Caco-2 (cell line): ENCODE measurements at regions not wholly inside any gene's neighbourhood (a gene's known extent, or its start where the extent isn't known, plus 50 kb on each side); places are given as distances from the start of the nearest gene placed in this dataset.

Source experiments
- BruUV-seq: library from RNA; stranded (reverse); fragments of 400-500 nt; replicated peaks from 2 replicates; lab custom pipeline; 2021; lab: Mats Ljungman, UMichigan
- CTCF ChIA-PET: fragments of 300-600 bp; sonication (Branson Sonifier 250); formaldehyde crosslinking; loops from one replicate; lab custom pipeline; 2022; ENCODE audit warnings: antibody characterized with exemption; lab: Charles Lee
- POLR2A ChIA-PET: fragments of 300-600 bp; sonication (Branson Sonifier 250); formaldehyde crosslinking; loops from one replicate; lab custom pipeline; 2022; ENCODE audit warnings: antibody characterized with exemption; lab: Charles Lee
- DNase-seq, 2 experiments: peaks; one replicate each; pipeline versions ENCODE4 v3.0.0 to v3.0.0-alpha.2; 2020 to 2022
- H3K27me3 ChIP-seq: replicated peaks from 2 replicates; pipeline ENCODE4 v1.6.0; 2011; ENCODE audit warnings: low read length; ENCODE audit not compliant: control insufficient read depth, insufficient read depth
- H3K36me3 ChIP-seq: 2 replicates; pipeline ENCODE4 v1.5.1; 2011; ENCODE audit warnings: low read length; ENCODE audit not compliant: control insufficient read depth, insufficient read depth
- H3K4me1 ChIP-seq: fragments of 250-450 bp; sonication (Bioruptor Pico); 2 replicates; pipeline ENCODE4 v1.5.1; 2020; ENCODE audit warnings: mild to moderate bottlenecking
- H3K4me3 ChIP-seq: 2 replicates; pipeline ENCODE4 v1.5.1; 2011; ENCODE audit warnings: low read depth, mild to moderate bottlenecking, control low read depth, low read length
- H3K9me3 ChIP-seq: fragments of 250-450 bp; sonication (Bioruptor Pico); 2 replicates; pipeline ENCODE4 v1.5.1; 2020; ENCODE audit warnings: mild to moderate bottlenecking, moderate library complexity
- H3K27ac Mint-ChIP-seq: one replicate; pipeline ENCODE4 v1.8.0; 2022; ENCODE audit warnings: mixed read lengths; ENCODE audit not compliant: unreplicated experiment
- H3K27me3 Mint-ChIP-seq: one replicate; pipeline ENCODE4 v1.8.0; 2022; ENCODE audit warnings: mixed read lengths; ENCODE audit not compliant: insufficient read depth, unreplicated experiment
- H3K36me3 Mint-ChIP-seq: one replicate; pipeline ENCODE4 v1.8.0; 2022; ENCODE audit warnings: mild to moderate bottlenecking, mixed read lengths; ENCODE audit not compliant: insufficient read depth, unreplicated experiment
- H3K4me1 Mint-ChIP-seq: one replicate; pipeline ENCODE4 v1.8.0; 2022; ENCODE audit warnings: low read depth, mixed read lengths; ENCODE audit not compliant: unreplicated experiment
- H3K4me3 Mint-ChIP-seq: one replicate; pipeline ENCODE4 v1.8.0; 2022; ENCODE audit warnings: mild to moderate bottlenecking, moderate library complexity, mixed read lengths; ENCODE audit not compliant: unreplicated experiment
- H3K9me3 Mint-ChIP-seq: one replicate; pipeline ENCODE4 v1.8.0; 2022; ENCODE audit warnings: mixed read lengths; ENCODE audit not compliant: unreplicated experiment
- intact Hi-C: fragments of 100-400 bp; cut with micrococcal nuclease; formaldehyde crosslinking; loops from one replicate; pipeline ENCODE4 v1.10.0; 2022; ENCODE audit not compliant: unreplicated experiment
- TF ChIP-seq, protein P1 (sequence below), 2 experiments: fragments of 200-600 bp in 1 of 2; IDR thresholded peaks; 1 replicate in 1 of 2; 2 replicates in 1 of 2; pipeline versions ENCODE4 v1.5.1 to v1.8.0; 2011 to 2022; ENCODE audit warnings: antibody characterized with exemption in 1 of 2, control low read depth in 1 of 2, inconsistent platforms in 1 of 2, low read depth in 1 of 2, low read length in 1 of 2, mild to moderate bottlenecking in 1 of 2, moderate library complexity in 1 of 2; ENCODE audit not compliant: insufficient read depth in 1 of 2, severe bottlenecking in 1 of 2, unreplicated experiment in 1 of 2

DNA sequence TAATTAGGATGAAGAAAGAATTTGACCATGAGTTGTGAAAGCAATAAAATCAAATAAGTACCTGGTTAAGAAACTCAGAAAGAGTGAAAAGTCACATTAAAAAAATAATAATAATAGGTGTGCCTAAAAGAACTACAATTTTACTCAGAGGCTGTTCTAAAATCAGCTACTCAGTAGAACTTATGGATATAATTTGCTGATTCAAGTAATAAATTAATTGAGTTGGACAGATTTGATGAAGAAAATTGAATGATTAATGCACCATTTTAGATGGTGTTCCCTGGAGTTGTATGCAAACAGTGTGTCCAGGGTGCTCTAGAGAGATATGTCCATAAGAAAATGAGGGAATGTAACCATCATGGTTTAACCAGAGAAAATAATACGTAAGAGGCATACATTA is 2852.5 kb downstream of the PCDH9 start:
- H3K4me1 ChIP-seq, result no peaks in the 10 kb centered on the region
- Mint-ChIP-seq H3K36me3 (peaks cover 6% of the 10 kb centered on the region), H3K4me1 (no peaks in the 10 kb centered on the region), H3K27me3 (no peaks in the 10 kb centered on the region), H3K4me3 (no peak overlapping the region), H3K9me3 (peaks cover 31% of the 10 kb centered on the region), H3K27ac (no peak overlapping the region)
- H3K9me3 ChIP-seq, result 0 out of 2 replicates have a peak, but pooled peaks cover 9% of the 10 kb centered on the region
- intact Hi-C loops, result no loop called here
- no peak overlapping the region for H3K4me3 ChIP-seq
- no peak for DNase-seq
- TF ChIP-seq, protein P1, sequence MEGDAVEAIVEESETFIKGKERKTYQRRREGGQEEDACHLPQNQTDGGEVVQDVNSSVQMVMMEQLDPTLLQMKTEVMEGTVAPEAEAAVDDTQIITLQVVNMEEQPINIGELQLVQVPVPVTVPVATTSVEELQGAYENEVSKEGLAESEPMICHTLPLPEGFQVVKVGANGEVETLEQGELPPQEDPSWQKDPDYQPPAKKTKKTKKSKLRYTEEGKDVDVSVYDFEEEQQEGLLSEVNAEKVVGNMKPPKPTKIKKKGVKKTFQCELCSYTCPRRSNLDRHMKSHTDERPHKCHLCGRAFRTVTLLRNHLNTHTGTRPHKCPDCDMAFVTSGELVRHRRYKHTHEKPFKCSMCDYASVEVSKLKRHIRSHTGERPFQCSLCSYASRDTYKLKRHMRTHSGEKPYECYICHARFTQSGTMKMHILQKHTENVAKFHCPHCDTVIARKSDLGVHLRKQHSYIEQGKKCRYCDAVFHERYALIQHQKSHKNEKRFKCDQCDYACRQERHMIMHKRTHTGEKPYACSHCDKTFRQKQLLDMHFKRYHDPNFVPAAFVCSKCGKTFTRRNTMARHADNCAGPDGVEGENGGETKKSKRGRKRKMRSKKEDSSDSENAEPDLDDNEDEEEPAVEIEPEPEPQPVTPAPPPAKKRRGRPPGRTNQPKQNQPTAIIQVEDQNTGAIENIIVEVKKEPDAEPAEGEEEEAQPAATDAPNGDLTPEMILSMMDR (IDR thresholded peaks at IDR 0.05; ENCODE audit: insufficient read depth in 1 of 2, low read depth in 1 of 2, low read length in 1 of 2, severe bottlenecking in 1 of 2, unreplicated experiment in 1 of 2), result no peak
- POLR2A ChIA-PET, result no interaction called here
- CTCF ChIA-PET, result no interaction called here
- no TSS peak for BruUV-seq
- no peaks in the 10 kb centered on the region for H3K27me3 ChIP-seq
- no peaks in the 10 kb centered on the region for H3K36me3 ChIP-seq

DNA sequence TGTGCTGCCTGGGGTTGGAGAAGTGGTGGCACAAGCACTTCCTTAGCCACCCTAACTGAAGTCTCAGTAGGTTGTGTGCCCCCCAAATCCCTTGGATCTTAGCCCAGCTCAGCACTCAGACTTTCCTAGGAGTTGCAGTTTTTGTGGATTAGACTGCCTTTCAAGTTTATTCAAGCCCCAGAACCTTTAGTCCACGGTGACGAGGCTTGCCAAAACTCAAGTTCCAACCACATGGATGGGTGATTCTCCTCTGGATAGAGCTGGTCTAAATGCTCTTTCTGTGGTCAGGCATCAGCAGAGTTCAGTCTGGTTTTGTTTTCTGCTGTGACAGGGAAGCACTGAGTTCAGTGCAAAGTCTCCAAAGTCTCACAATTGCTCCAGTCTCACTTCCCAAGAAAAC is 2858.7 kb downstream of the PCDH9 start:
- H3K36me3 Mint-ChIP-seq, result peaks cover 6% of the 10 kb centered on the region
- CTCF ChIA-PET, result no interaction called here

DNA sequence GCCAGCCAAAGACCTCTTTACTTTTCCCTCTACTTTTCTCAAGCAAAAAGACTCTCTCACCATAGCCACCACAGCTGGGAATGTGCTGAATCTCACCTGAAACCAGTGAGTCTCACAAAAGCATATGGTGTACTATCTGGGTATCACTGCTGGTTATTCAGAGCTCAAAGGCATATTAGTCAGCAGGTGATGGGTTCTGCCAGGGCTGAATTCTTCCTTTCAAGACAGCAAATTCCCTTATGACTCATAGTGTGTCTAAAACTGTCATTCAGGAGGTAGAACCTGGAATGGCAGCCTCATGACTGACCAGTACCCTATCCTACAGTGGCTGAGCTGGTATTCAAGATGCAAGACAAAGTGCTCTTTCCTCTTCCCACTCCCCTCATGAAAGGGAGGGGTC is 2859.1 kb downstream of the PCDH9 start:
- intact Hi-C loops, result no loop called here
- peaks cover 6% of the 10 kb centered on the region for H3K36me3 Mint-ChIP-seq
- TF ChIP-seq, protein P1 (IDR thresholded peaks at IDR 0.05; ENCODE audit: insufficient read depth in 1 of 2, low read depth in 1 of 2, low read length in 1 of 2, severe bottlenecking in 1 of 2, unreplicated experiment in 1 of 2), result no peak
- CTCF ChIA-PET, result no interaction called here
- no peak overlapping the region for H3K4me3 Mint-ChIP-seq
- no peaks in the 10 kb centered on the region for H3K4me1 ChIP-seq
- DNase-seq, result no peak
- H3K4me1 Mint-ChIP-seq, result no peaks in the 10 kb centered on the region
- no peak overlapping the region for H3K27ac Mint-ChIP-seq
- no peak overlapping the region for H3K4me3 ChIP-seq
- peaks cover 45% of the 10 kb centered on the region for H3K9me3 Mint-ChIP-seq
- H3K27me3 Mint-ChIP-seq, result no peaks in the 10 kb centered on the region
- POLR2A ChIA-PET, result no interaction called here
- BruUV-seq, result no TSS peak
- H3K9me3 ChIP-seq, result 0 out of 2 replicates have a peak, but pooled peaks cover 5% of the 10 kb centered on the region
- H3K36me3 ChIP-seq, result no peaks in the 10 kb centered on the region
- no peaks in the 10 kb centered on the region for H3K27me3 ChIP-seq

More for the DNA sequence above, 2858.7 kb downstream of the PCDH9 start:
- Mint-ChIP-seq H3K27me3 (no peaks in the 10 kb centered on the region), H3K9me3 (peaks cover 45% of the 10 kb centered on the region), H3K4me1 (no peaks in the 10 kb centered on the region), H3K27ac (no peak overlapping the region), H3K4me3 (no peak overlapping the region)
- Histone ChIP-seq H3K36me3 (no peaks in the 10 kb centered on the region), H3K4me1 (no peaks in the 10 kb centered on the region), H3K9me3 (0 out of 2 replicates have a peak, but pooled peaks cover 5% of the 10 kb centered on the region), H3K27me3 (no peaks in the 10 kb centered on the region), H3K4me3 (no peak overlapping the region)
- no TSS peak for BruUV-seq
- POLR2A ChIA-PET, result no interaction called here
- TF ChIP-seq, protein P1 (IDR thresholded peaks at IDR 0.05; ENCODE audit: insufficient read depth in 1 of 2, low read depth in 1 of 2, low read length in 1 of 2, severe bottlenecking in 1 of 2, unreplicated experiment in 1 of 2), result no peak
- no peak for DNase-seq
- intact Hi-C loops, result no loop called here
